Effector CD4-positive, alpha-beta T cell (primary cell): ENCODE measurements at regions not wholly inside any gene's neighbourhood (a gene's known extent, or its start where the extent isn't known, plus 50 kb on each side); places are given as distances from the start of the nearest gene placed in this dataset.

Experiments
- DNase-seq: peaks from one replicate; pipeline ENCODE4 v3.0.0-alpha.2; 2020

DNA sequence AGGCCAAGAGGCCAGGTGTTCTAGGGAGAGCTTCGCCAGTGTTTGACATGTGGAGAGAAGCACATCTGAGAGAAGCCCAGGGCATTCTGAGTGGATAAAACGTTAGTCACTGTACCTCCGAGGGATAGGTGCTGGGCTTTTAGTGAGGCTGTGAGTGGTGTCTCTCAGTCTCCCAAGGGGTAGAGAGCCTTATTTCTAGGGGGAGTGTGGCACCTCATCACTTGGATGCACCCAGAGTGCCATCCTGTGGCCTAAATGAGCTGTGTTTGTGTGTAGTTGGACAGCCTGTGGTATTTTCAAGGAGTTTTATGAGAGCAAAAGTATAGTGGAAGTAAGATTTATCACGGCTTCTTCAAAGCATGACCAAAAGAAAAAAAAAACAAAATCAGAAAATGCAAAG is 1046.9 kb upstream of the WWC1 start:
- DNase-seq: no peak

DNA sequence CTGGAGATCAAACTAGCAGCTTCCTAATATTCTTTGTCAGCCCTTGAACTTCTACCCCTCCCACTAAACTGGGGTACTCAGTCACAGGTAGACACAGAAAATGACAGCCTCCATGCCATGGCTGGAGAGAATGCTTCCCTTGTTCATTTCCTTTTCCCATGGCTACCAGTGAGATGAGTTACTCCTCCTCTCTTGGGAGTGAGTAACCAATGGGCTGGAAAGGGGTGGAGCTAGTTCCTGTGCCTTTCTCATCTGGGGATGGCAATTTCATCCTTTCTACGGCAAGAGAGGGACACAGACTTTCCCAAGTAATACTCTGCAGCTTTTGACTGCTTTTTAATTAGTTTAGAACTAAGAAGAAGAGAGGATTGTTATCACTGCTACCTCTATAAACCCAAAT is 1045.6 kb upstream of the WWC1 start:
- no peak for DNase-seq

DNA sequence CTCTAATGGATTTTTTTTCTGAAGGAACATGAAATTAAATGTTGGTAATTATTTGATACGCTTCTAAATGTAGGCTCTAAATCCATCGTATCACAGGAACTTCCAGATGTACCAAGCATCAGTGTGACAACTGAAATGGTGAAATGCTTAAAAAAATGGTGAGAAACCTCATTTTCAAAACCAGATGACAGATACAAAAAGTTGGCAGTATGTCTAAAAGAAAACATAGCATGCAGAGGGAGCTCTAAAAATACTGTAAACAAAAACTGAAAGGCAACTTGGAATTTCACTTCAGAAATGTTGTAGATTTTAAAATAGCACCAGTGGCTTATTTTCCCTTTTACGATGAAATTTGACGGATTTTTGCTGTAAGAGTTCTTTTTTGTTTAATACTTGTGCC is 1043.6 kb upstream of the WWC1 start:
- no peak for DNase-seq

DNA sequence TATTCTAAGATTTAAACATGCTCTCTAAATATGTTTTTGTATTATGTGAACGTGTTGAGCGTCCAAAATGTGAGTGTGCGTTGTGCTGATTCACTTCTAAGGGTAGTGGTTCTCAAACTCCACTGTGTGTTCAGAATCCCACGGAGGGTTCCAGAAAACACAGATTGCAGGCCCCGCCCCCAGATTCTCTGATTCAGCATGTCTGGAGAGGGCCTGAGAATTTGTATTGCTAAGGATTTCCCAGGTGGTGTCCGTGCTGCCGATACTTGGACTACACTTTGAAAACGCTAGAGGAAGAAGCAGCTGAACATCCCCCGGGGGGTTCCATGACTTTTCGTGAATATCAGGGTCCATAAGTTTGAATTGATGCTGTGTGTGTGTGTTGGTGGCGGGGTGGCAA is 1043.2 kb upstream of the WWC1 start:
- no peak for DNase-seq

DNA sequence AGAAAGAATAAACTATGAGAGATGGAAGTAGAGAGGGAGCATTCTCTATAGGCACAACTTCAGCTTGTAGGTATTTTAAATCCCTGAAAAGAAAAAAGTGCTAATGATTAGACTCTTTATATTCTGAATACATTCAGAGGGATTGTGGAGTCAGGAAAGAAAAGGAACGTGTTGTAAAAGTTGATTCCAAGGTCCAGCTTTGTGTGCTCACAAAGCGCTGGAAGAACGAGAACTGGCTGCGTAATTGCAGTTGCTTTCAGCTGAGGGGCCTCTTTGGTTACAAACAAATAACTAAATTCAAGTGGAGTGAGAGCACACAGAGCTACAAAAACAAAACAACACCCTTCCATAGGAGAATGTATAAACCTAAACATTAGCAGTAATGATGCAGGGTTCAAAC is 1040.4 kb upstream of the WWC1 start:
- no peak for DNase-seq

DNA sequence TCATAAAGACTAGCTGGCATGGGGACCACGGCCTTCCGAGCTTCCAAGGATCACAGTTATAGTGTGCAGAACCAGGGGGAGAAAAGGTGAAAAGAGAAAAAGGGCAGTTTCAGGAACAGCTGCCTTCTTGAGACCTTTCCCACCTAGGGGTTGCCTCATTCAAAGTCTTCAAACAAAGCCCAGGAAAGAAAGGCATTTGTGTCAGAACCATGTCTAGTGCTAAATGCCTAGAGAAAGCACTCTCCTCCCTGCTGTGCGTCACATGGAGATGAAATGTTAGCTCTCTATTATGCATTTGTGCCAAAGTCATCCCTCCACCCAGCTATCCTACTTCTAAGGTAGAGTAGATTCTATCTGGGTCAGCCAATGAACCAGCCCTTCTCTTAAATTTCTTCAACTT is 1037.3 kb upstream of the WWC1 start:
- no peak for DNase-seq

DNA sequence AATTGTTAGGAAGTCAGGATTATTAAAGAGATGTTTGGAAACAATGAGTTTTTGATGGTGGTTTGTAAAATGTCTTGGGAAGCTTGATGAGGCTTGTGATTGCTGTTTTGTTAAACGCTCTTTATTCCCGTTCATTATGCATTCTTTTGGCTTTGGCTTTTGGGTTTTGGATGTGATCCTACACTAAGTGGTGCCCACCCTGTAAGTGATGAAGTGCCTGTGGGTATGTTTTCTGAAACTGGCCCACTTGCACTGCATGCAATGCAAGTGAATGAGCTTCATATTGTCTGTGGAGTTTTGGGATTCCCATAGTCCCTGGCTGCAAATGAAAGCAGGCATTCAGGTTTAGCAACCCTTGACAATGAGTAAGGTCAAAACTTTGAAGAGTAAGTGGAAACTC is 1035.5 kb upstream of the WWC1 start:
- no peak for DNase-seq

DNA sequence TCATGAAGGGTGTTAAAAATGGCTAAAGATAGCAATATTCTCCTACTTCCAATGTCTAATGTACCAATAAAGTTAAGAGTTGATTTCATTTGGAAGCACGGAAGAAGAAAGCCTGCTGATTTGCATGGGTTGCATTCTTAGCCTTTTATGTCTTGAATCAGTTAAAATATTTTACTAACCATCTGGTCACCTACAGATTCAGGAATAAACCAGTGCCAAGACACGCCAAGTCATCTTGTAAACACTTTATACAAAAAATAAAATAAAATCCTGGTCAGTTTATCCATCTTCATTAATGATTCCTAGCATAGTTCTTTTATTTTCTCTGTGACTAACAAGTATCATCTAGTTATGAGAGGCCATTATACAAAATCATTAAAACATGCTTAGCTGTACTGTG is 1031.6 kb upstream of the WWC1 start:
- DNase-seq: no peak

DNA sequence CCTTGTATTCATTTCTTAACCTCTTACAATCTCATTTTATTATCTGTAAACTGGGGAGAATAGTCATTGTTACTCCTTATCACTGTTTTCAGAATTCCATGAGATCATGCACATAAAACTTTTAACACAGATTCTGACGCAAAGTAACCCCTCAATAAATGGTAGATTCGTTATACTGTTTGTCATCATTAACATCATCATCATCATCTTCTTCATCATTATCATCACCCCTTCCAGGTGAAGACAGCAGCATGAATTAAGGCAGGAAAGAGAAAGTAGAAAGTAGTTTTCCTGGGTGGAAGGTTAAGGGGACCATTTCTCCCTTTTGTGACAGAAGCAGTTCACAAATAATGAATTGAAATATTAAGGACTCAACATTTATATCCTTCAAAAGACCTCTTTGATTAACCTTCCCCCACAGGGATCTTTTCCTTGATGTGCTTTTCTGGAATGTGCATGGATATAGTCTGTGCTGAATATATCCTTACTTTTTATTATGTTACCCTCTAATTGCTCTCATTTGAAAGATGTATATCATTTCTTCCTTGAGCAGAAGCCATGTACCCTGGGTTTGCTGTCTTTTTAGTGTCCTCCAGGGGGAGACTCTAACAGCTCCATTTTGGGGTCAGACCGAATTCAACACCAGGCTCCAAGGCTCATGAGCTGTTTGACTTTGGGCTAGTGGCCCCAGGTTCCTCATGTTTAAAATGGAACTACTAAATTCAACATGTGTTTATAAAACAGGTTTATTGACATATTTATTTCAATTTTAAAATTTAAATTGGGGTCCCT is 1029.9 kb upstream of the WWC1 start:
- no peak for DNase-seq

DNA sequence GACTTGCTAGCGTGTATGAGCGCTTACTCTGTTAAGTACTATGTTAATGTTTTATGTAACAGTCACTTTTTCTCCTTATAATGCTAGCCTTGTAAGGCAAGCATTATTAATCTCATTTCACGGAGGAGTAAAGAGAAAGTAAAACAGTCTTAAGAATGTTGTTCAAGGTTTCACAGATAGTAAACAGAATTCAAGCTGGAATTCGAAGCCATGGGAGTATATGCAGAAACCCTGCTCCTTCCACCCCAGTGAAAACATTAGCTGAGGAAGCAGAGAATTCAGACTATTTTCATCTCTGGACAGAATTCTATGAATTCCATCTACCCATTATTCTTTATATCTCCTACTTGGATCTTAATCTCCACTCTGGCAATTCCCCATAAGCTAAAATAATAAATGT is 1028.3 kb upstream of the WWC1 start:
- DNase-seq: no peak

DNA sequence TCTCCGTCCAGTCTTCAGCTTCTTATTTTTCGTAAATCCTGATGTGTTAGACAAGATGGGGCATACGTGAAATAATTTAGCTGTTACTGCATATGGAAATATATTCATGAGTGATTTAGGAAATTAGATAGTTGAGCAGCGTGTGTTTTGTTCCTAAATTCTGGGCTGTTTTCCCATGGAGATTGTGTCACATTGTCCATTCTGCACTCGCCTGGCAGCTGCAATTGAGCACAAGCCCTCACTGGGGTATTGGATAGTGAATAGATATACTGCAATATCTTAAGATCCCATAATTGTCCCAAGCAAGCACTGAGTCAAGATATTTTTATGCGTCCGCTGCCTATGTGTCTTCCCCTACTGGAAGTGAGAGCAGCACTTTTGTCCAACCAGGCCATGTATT is 1027.1 kb upstream of the WWC1 start:
- DNase-seq: no peak

DNA sequence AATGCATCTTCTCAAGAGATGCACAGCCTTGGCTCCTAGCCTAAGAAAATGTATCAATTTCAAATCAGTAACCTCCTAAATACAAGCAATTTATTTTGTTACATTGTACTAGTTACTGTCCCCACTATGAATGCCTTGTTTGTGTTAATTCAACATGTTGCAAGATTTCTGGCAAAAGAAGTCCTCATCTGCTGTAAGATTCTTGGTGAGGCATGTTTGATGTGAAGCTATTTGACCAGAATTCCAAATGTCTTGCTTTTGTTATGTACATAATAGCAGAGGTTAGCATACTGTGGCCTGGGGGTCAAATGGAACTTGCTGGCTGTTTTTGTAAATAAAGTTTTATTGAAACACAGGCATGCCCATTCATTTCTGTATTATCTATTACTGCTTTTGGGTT is 1023.1 kb upstream of the WWC1 start:
- no peak for DNase-seq

DNA sequence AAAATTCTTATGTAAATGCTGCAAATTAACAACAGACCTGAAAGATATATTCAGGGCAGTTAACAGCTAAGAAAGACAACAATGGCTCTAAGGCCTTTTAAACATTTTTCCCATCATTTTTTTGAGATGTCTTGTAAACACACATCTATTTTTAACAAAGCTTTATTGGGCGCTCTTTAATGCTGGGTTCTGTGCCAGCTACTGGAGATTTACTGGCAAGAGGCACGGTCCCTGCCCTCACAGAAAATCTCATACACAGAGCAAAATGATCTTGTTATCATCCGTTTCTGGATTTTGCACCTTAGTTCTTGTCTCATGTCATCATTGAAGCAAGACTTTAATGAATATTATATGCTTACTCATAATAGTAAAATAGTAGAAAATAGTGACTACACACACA is 1022.3 kb upstream of the WWC1 start:
- no peak for DNase-seq

DNA sequence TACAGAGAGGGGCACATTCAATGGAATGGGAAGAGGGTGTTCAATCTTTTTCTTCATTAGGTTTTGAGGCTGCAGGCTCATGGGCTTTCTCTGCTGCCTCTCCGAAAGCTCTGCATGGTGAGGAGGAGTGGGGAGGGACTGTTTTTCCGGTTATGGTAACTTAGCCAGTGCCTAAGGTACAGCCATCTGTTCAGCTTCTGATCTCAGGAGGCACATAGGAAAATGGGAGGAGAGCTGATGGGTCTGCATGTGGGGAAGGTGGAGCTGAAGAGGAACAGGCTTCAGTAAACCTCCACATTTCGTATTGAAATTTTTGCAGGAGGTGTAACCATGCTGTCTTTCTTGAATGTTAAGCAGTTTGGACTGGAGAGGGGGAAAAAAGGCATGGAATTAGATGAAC is 1020.4 kb upstream of the WWC1 start:
- no peak for DNase-seq

DNA sequence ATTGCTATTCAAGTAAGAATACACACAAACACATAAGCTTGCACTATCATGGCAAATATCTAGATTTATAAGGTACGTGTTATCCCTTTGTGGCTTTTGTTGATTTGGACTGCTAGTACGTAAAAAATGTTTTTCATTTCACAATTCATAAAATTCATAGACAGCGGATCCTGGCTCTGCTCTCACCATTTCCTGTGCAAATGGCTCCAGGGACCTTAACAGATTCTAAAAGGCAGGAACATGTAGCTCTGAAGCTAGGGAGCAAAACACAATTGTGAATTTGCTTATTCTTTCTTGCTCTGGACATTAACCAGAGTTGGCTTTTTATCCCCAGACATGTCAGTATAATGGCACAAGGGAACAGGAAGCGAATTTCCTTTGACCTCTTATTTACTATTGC is 1019.9 kb upstream of the WWC1 start:
- DNase-seq: no peak

DNA sequence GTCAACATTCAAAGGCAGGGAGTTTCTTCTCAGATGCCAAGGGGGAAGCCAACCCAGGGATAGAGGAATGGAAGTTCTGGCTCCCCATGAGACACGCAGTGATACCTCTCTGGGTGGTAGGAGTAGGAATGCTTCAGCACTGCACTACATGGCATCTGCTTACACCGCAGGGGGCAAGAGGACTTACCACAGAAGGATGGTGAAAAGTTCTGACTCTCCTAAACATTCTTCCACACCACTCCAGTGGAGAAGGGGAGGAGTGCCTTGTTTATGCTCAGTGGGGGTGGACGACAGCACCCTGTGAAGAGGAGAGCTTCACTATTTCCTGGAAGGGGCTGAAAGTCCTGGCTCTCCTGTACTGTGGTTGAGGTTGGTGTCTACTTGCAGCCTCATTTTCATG is 1011.3 kb upstream of the WWC1 start:
- no peak for DNase-seq

DNA sequence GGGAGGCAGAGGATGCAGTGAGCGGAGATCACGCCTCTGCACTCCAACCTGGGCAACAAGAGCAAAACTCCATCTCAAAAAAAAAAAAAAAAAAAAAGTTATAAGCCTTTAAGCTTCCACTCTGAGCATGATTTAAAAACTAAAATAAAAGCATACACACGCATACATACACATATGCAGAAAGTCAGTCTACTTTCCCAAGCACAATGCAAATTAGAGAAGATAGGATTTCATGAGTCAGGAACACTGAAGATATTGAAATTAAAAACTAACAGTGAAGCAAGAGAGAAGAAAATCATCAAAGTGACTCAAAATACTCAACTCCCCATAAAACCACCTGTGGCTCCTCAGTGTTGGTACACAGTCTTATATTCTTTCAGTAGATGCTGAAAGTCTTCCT is 1009.5 kb upstream of the WWC1 start:
- DNase-seq: no peak

DNA sequence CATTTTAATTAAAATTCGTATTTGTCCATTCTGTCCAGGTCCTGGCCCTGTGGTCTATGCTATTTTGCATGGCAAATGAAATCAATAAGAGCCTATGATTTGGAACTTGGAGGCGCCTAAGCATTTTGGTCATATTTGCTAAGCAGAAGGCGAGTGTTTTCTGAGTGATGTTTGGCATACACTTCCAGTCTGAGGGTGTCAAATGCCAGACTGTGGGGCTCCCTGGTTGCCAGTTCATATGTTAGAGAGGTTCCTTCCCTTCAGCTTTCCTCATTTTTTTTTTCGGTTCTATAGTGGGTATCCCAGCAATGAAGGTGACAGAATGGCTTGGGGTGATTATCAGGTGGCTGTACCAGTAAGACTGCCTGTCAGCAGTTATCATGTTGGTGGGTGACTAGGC is 1007.8 kb upstream of the WWC1 start:
- no peak for DNase-seq

DNA sequence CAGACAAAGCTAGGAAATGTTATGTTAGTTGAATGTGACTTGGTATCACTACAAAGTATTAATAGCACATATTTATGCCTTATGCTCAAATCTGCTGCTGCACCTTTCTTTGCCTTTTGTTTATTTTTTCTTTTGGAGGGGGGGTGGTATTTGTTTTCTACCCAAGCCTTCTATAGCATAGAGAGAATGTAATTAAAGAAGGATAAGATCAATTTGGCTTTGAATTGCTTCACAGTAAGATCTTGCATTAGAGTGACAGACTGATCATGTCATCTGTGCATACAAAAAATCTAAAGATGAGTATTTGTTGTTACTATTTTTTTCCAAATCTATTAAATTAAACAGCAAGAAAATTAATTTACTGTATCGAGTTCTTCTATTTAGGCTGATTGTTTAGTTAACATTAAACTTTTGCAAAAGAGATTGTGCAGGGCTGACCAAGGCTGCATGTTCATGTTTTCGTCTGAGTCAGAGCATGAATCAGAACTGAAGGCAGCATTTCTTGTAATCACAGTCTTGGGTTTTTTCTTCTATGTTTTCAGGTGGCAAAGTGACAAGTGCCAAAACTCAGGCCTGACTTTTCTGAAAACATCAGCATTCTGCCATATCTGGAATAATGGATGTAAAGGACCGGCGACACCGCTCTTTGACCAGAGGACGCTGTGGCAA is 1007.1 kb upstream of the WWC1 start:
- no peak for DNase-seq

DNA sequence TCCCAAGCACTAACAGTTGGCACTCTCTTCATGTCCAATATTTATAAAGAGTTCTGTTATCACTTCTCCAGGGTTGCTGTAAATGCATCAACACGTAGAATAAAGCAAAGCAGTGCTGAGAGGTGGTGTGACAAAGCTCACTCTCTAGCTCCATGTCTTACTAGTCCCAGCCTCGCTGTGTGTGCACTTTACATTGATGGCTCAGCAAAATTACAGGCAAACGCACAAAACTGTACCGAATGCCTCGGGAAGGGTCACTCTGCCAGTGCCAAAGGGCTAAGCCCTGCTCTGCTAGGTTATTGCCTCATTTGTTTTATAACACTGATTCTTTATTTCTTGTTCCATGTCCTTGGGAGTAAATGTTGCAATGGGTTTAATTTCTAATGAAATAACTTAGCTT is 1005.9 kb upstream of the WWC1 start:
- no peak for DNase-seq

DNA sequence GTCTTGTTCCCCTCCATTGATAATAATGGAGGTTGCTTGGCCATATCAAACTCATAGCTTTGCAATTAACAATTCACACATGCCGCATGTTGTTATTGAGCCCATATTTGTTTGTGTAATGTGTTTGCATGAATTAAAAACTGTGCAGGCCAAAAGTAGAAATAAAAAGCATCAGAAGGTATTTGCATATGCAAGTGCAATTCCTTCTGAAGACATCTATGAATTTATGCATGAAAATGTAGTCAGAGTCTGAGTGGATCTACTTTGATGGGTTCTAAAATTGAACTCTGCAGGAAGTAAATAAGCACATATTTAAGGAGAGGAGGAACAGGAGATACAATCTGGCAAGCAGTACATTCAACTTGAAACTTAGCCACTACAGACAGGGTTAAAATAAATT is 1004.6 kb upstream of the WWC1 start:
- no peak for DNase-seq

DNA sequence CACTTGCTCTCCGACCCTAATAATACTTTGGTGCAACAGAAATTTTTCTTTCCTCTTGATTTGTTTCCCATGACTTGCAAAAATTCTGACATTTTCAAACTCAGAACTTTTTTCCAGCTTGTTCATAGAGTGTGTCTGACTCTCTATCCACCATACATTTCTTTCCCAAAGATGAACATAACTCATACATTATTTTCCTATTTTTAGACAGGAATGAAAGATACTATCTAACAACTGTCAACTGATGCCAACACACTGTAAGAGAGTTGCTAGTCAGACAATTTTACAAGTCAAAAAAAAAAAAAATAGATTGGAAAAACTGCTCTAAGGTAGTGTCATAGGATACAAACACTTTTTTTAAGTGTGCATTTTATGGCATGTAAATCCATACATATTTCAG is 1001.0 kb upstream of the WWC1 start:
- DNase-seq: no peak

DNA sequence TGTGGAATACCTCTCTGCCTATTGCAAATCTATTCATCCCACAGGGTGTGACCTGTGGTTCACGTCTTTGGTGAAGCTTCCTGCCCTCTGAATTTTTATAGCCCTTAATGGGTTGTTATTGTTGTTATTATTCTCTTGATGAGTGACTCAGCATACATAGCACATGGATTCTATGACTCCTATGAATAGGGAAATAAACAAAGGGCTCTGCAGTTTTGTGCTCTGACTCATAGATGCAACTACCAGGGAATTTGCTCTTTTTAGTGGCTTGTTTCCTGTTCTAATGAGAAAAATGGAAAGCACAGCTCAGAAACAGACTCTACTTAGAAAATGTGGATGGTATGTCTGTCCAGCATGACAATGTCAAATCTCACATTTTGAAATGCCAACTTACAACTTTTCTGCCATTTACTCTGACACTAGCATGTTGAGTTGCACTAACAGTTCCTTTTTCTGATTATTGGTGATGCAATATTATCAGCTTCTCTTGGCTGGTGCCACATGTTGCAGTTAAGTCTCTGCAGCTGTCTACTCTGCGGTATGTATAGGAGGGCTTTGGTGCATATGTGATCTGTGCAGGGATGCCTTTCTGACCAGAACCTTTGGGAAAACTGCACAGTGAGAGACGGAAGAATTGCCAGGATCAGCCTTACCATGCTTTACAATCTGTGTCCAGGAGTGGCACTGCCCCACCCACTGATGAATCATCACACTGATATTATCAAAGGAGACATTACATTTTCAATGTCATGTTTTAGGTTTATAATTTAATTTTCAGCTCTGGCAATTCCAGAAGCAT is 996.4 kb upstream of the WWC1 start:
- DNase-seq: no peak

DNA sequence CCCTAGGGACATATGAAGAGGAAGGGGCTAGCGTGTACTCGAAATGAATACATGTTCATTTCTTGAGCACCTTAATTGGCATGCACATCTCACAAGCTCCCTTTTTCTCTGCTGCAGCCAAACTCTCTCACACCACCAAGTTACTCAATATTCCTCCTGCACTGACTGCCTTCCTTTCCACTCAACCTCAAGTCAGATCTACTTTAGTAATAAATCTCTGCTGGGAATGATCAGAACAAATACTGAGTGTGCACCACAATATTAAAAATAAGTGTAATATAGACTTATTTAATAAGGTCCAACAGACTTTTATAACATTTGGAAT is 995.8 kb upstream of the WWC1 start:
- no peak for DNase-seq
